Neuronal stem cell (in vitro differentiated cells): ENCODE measurements at regions not wholly inside any gene's neighbourhood (a gene's known extent, or its start where the extent isn't known, plus 50 kb on each side); places are given as distances from the start of the nearest gene placed in this dataset.

Experiments used
- DNase-seq: peaks from one replicate; pipeline ENCODE4 v3.0.0-alpha.2; 2013; ENCODE audit warnings: low spot score
- H2AFZ ChIP-seq: one replicate; pipeline ENCODE4 v1.6.1; 2013; ENCODE audit warnings: mild to moderate bottlenecking, low read length, inconsistent platforms
- H2AK5ac ChIP-seq: 2 replicates; pipeline ENCODE4 v1.6.1; 2013; ENCODE audit warnings: low read depth, mild to moderate bottlenecking, inconsistent platforms, low read length, moderate library complexity, mixed read lengths
- H2BK120ac ChIP-seq: 2 replicates; pipeline ENCODE4 v1.6.1; 2013; ENCODE audit warnings: low read depth, mild to moderate bottlenecking, inconsistent platforms, low read length, moderate library complexity, mixed read lengths
- H2BK12ac ChIP-seq: one replicate; pipeline ENCODE4 v1.6.1; 2013; ENCODE audit warnings: low read length, inconsistent platforms
- H2BK15ac ChIP-seq: 2 replicates; pipeline ENCODE4 v1.6.1; 2013; ENCODE audit warnings: mild to moderate bottlenecking, low read length, inconsistent platforms, mixed read lengths
- H2BK5ac ChIP-seq: one replicate; pipeline ENCODE4 v1.6.1; 2013; ENCODE audit warnings: inconsistent platforms, mild to moderate bottlenecking, low read length, moderate library complexity
- H3K14ac ChIP-seq: one replicate; pipeline ENCODE4 v1.6.1; 2013; ENCODE audit warnings: low read length, inconsistent platforms
- H3K18ac ChIP-seq: 2 replicates; pipeline ENCODE4 v1.6.1; 2013; ENCODE audit warnings: low read length, inconsistent platforms
- H3K23ac ChIP-seq: 2 replicates; pipeline ENCODE4 v1.6.1; 2013; ENCODE audit warnings: low read depth, mild to moderate bottlenecking, mixed read lengths, low read length, inconsistent platforms; ENCODE audit not compliant: poor library complexity
- H3K27ac ChIP-seq: replicated peaks from 3 replicates; pipeline ENCODE4 v1.5.1; 2013; ENCODE audit warnings: low read length, inconsistent platforms
- H3K27me3 ChIP-seq, 3 experiments: 2 replicates each; pipeline ENCODE4 v1.6.1; 2013; ENCODE audit warnings: low read length in 3 of 3, mild to moderate bottlenecking in 2 of 3, inconsistent platforms in 1 of 3, low read depth in 1 of 3, mixed read lengths in 1 of 3, moderate library complexity in 1 of 3; ENCODE audit not compliant: control insufficient read depth in 3 of 3, insufficient read depth in 3 of 3
- H3K36me3 ChIP-seq, 2 donors: replicated peaks in 1 of 2; 2 replicates each; pipeline ENCODE4 v1.6.1; 2013; ENCODE audit warnings: low read length in 2 of 2; ENCODE audit not compliant: control insufficient read depth in 2 of 2, insufficient read depth in 2 of 2
- H3K4ac ChIP-seq: 2 replicates; pipeline ENCODE4 v1.6.1; 2013; ENCODE audit warnings: inconsistent platforms, mild to moderate bottlenecking, low read length, moderate library complexity
- H3K4me1 ChIP-seq, 2 donors: 1 replicate in 1 of 2; 2 replicates in 1 of 2; pipeline ENCODE4 v1.6.1; 2013; ENCODE audit warnings: low read length in 2 of 2, low read depth in 1 of 2; ENCODE audit not compliant: control insufficient read depth in 2 of 2, insufficient read depth in 1 of 2
- H3K4me2 ChIP-seq: one replicate; pipeline ENCODE4 v1.6.1; 2013; ENCODE audit warnings: mild to moderate bottlenecking, low read length, inconsistent platforms; ENCODE audit not compliant: insufficient read depth, poor library complexity, severe bottlenecking
- H3K4me3 ChIP-seq, 2 donors: 2 replicates each; pipeline ENCODE4 v1.5.1; 2013; ENCODE audit warnings: low read length in 2 of 2, mild to moderate bottlenecking in 2 of 2, inconsistent platforms in 1 of 2, moderate library complexity in 1 of 2
- H3K79me1 ChIP-seq: one replicate; pipeline ENCODE4 v1.6.1; 2013; ENCODE audit warnings: low read depth, mild to moderate bottlenecking, inconsistent platforms, low read length, moderate library complexity
- H3K9ac ChIP-seq: one replicate; pipeline ENCODE4 v1.6.1; 2013; ENCODE audit warnings: mild to moderate bottlenecking, low read depth, low read length, inconsistent platforms; ENCODE audit not compliant: poor library complexity
- H3K9me3 ChIP-seq, 2 donors: replicated peaks in 1 of 2; 2 replicates each; pipeline versions ENCODE3 to v1.6.1; 2013; ENCODE audit warnings: low read length in 2 of 2, mild to moderate bottlenecking in 2 of 2, inconsistent platforms in 1 of 2, low read depth in 1 of 2, mixed read lengths in 1 of 2, moderate library complexity in 1 of 2; ENCODE audit not compliant: control insufficient read depth in 2 of 2, insufficient read depth in 1 of 2
- H4K8ac ChIP-seq: one replicate; pipeline ENCODE4 v1.6.1; 2013; ENCODE audit warnings: low read depth, mild to moderate bottlenecking, inconsistent platforms, low read length, moderate library complexity
- H4K91ac ChIP-seq: one replicate; pipeline ENCODE4 v1.6.1; 2013; ENCODE audit warnings: low read length, low read depth, mild to moderate bottlenecking, inconsistent platforms; ENCODE audit not compliant: poor library complexity
- WGBS, 2 donors: extraction: QIAGEN DNeasy Blood & Tissue Kit; methylation state at CpG; one replicate each; pipeline ENCODE4 v1.1.7; 2013; ENCODE audit warnings: missing lambda C conversion rate in 2 of 2, mixed read lengths in 1 of 2; ENCODE audit not compliant: insufficient read length in 2 of 2, insufficient replicate concordance in 1 of 2; ENCODE audit errors: extremely low coverage in 2 of 2; 5-methylcytosine and 5-hydroxymethylcytosine counted together

DNA sequence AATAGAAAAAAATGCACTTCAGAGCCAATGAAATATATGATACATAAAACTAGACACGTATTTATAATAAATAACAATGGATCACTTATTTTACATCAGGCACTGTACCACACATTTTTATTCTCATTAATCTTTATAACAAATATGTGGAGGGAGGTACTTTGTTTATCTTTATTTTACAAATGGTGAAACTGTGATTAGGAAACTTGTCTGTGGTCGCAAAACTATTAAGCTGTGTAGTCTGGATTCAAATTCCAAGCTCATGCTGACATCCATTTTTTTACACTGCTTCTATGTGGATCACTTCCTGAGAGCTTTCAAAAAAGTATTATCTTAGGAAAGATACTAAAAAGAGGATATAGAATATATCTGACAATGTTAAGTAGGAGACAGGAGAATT is 978.6 kb downstream of the SORCS1 start:
- Histone ChIP-seq H3K79me1 (no peaks in the 10 kb centered on the region), H3K23ac (no peak overlapping the region), H3K4me2 (no peak overlapping the region), H4K91ac (no peak overlapping the region), H3K14ac (no peak overlapping the region), H2BK120ac (no peak overlapping the region), H2AK5ac (no peak overlapping the region), H2BK5ac (no peak overlapping the region), H2AFZ (no peak overlapping the region), H3K27ac (no peak overlapping the region), H4K8ac (no peak overlapping the region), H3K4me3 (no peak overlapping the region), H2BK15ac (no peak overlapping the region), H3K4me1 (no peaks in the 10 kb centered on the region), H3K27me3 (no peaks in the 10 kb centered on the region), H3K18ac (no peak overlapping the region), H3K4ac (no peak overlapping the region), H3K36me3 (no peaks in the 10 kb centered on the region), H3K9ac (no peak overlapping the region), H3K9me3 (no peaks in the 10 kb centered on the region), H2BK12ac (no peak overlapping the region)
- no peak for DNase-seq
- WGBS, 2 donors: no CpG with 5 or more reads among the region's 2 CpGs

DNA sequence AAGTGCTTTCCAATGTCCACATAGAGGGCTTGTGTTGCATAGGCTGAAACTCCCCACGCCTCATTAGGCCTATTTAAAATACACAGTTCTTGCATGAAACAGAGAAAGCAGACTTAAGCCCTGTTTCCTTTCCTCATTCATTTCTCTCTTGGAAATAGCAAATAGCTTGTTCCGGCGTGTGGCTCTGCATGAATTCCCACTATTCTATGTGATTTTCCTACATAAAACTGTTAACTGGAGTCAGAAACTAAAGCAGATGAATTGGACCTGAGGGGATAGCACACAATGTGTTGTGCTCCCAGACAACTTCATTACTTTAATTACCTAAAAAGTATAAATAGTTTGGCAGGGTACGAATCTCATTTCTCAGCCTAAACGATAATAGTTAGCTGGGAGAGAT is 981.5 kb downstream of the SORCS1 start:
- Histone ChIP-seq H3K27me3 (no peaks in the 10 kb centered on the region), H2BK120ac (no peak overlapping the region), H2AK5ac (no peak overlapping the region), H4K91ac (no peak overlapping the region), H2BK15ac (no peak overlapping the region), H3K9ac (no peak overlapping the region), H3K23ac (no peak overlapping the region), H3K4ac (no peak overlapping the region), H3K4me2 (no peak overlapping the region), H3K27ac (no peak overlapping the region), H3K18ac (no peak overlapping the region), H2BK12ac (no peak overlapping the region), H2AFZ (no peak overlapping the region), H3K9me3 (no peaks in the 10 kb centered on the region), H3K79me1 (no peaks in the 10 kb centered on the region), H3K14ac (no peak overlapping the region), H3K36me3 (no peaks in the 10 kb centered on the region), H2BK5ac (no peak overlapping the region), H4K8ac (no peak overlapping the region), H3K4me1 (no peaks in the 10 kb centered on the region), H3K4me3 (no peak overlapping the region)
- WGBS, 2 donors: no CpG with 5 or more reads among the region's 5 CpGs
- no peak for DNase-seq

DNA sequence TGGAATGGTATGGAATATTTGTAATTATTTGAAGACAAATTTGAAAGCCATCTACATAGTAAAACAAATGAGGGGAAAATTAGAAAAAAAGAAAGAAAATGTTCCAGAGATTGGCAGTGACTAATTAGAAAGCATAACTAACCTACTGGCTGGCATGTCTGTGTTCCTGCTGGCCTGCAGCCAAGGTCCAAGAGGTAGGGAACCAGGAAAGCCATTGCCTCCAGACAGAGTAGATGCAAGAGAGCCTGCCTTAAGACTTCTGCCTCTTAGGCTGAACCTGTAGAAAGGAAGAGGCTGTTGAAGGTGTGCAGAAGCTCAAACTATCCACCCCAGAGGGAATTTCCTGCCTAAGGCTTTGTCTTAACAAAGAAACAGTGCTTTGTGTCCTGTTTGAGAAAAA is 982.0 kb downstream of the SORCS1 start:
- no peaks in the 10 kb centered on the region for H3K79me1 ChIP-seq
- H3K27me3 ChIP-seq: no peaks in the 10 kb centered on the region
- H3K4me2 ChIP-seq: no peak overlapping the region
- no peak overlapping the region for H3K4me3 ChIP-seq
- H2BK5ac ChIP-seq: no peak overlapping the region
- DNase-seq: no peak
- H3K18ac ChIP-seq: no peak overlapping the region
- no peak overlapping the region for H3K14ac ChIP-seq
- H2BK15ac ChIP-seq: no peak overlapping the region
- no peak overlapping the region for H3K23ac ChIP-seq
- no peak overlapping the region for H3K9ac ChIP-seq
- H3K36me3 ChIP-seq: no peaks in the 10 kb centered on the region
- no peak overlapping the region for H4K8ac ChIP-seq
- H3K4ac ChIP-seq: no peak overlapping the region
- H2BK12ac ChIP-seq: no peak overlapping the region
- H3K9me3 ChIP-seq: no peaks in the 10 kb centered on the region
- H2AFZ ChIP-seq: no peak overlapping the region
- no peak overlapping the region for H3K27ac ChIP-seq
- H2AK5ac ChIP-seq: no peak overlapping the region
- H2BK120ac ChIP-seq: no peak overlapping the region
- H4K91ac ChIP-seq: no peak overlapping the region
- no peaks in the 10 kb centered on the region for H3K4me1 ChIP-seq

DNA sequence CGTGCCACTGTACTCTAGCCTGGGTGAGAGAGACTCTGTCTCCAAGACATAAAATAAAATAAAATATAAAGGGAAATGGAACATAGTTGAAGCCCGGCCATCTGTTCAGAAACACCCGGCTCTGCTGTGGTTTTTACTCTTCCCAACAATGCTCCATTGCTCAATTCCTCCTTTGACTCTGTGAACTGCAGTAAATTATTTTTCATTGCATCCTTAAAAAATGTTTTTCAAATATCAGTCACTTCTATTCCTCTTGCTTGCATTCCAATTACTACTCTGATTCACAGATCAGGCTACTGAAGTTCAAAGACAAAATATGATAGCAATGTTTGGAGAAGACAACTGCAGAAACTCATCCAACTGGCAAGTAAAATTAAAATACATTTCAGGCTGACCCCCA is 983.0 kb downstream of the SORCS1 start:
- H2AFZ ChIP-seq: no peak overlapping the region
- no peaks in the 10 kb centered on the region for H3K36me3 ChIP-seq
- H3K27me3 ChIP-seq: no peaks in the 10 kb centered on the region

More for the DNA sequence above, 983.0 kb downstream of the SORCS1 start:
- Histone ChIP-seq H3K23ac (no peak overlapping the region), H3K4ac (no peak overlapping the region), H4K8ac (no peak overlapping the region), H2AK5ac (no peak overlapping the region), H2BK5ac (no peak overlapping the region), H3K14ac (no peak overlapping the region), H3K4me1 (no peaks in the 10 kb centered on the region), H3K9ac (no peak overlapping the region), H3K4me2 (no peak overlapping the region), H3K18ac (no peak overlapping the region), H3K4me3 (no peak overlapping the region), H4K91ac (no peak overlapping the region), H3K79me1 (no peaks in the 10 kb centered on the region), H2BK120ac (no peak overlapping the region), H2BK15ac (no peak overlapping the region), H3K27ac (no peak overlapping the region), H3K9me3 (no peaks in the 10 kb centered on the region), H2BK12ac (no peak overlapping the region)
- no CpG with 5 or more reads among the region's 3 CpGs for WGBS, 2 donors
- no peak for DNase-seq
